Heart left ventricle (tissue), 16 donors: ENCODE measurements at regions not wholly inside any gene's neighbourhood (a gene's known extent, or its start where the extent isn't known, plus 50 kb on each side); places are given as distances from the start of the nearest gene placed in this dataset.

Source experiments
- ATAC-seq, 4 donors: fragments of 200-7000 bp; cut with Tn5 transposase; one replicate each; pipeline ENCODE4 v1.9.1; 2020 to 2022; ENCODE audit warnings: moderate library complexity in 4 of 4, mild to moderate bottlenecking in 3 of 4, moderate number of reproducible peaks in 1 of 4
- DNase-seq, 5 donors: peaks; one replicate each; pipeline ENCODE4 v3.0.0-alpha.2; 2020
- H3K27ac ChIP-seq, 12 donors: fragments of 200-600 bp; sonication (generic) in 4 of 12; one replicate each; pipeline versions ENCODE4 v1.5.0 to v1.8.0; 2016 to 2022; ENCODE audit warnings: mild to moderate bottlenecking in 2 of 12
- H3K27me3 ChIP-seq, 9 donors: fragments of 200-600 bp; sonication (generic) in 2 of 9; one replicate each; pipeline versions ENCODE4 v1.5.1 to v1.8.0; 2016 to 2022; ENCODE audit warnings: mild to moderate bottlenecking in 3 of 9
- H3K36me3 ChIP-seq, 9 donors: fragments of 200-600 bp; sonication (generic) in 2 of 9; one replicate each; pipeline versions ENCODE4 v1.5.0 to v1.8.0; 2018 to 2022; ENCODE audit warnings: mild to moderate bottlenecking in 2 of 9
- H3K4me1 ChIP-seq, 12 donors: fragments of 200-600 bp; sonication (generic) in 4 of 12; one replicate each; pipeline versions ENCODE4 v1.5.0 to v1.8.0; 2016 to 2022; ENCODE audit warnings: mild to moderate bottlenecking in 3 of 12
- H3K4me3 ChIP-seq, 12 donors: fragments of 200-600 bp; sonication (generic) in 4 of 12; one replicate each; pipeline versions ENCODE4 v1.5.0 to v1.8.0; 2017 to 2022; ENCODE audit warnings: mild to moderate bottlenecking in 9 of 12, moderate library complexity in 4 of 12
- H3K9me3 ChIP-seq, 12 donors: fragments of 200-600 bp; sonication (generic) in 4 of 12; one replicate each; pipeline versions ENCODE4 v1.5.0 to v1.8.0; 2016 to 2022; ENCODE audit warnings: mild to moderate bottlenecking in 1 of 12
- POLR2A ChIP-seq, 2 donors: fragments of 450-650 bp; IDR thresholded peaks; one replicate each; pipeline ENCODE4 v1.6.1; 2017; ENCODE audit warnings: antibody characterized with exemption in 2 of 2, mild to moderate bottlenecking in 2 of 2, moderate library complexity in 2 of 2
- whole genome bisulfite sequencing, 4 donors: extraction: QIAGEN DNeasy Blood & Tissue Kit in 2 of 4; methylation state at CpG; one replicate each; pipeline versions ENCODE4 v1.1.5 to v1.1.7; 2013 to 2018; 5-methylcytosine and 5-hydroxymethylcytosine counted together
- intact Hi-C, 10 donors: fragments of 100-400 bp; cut with DNase I; formaldehyde crosslinking; loops; one replicate each; pipeline versions ENCODE4 v1.11.1 to v1.14.2; 2022
- TF ChIP-seq, protein P1 (sequence below), 12 donors: fragments of 200-600 bp; sonication (generic) in 4 of 12; IDR thresholded peaks; one replicate each; pipeline versions ENCODE4 v1.5.0 to v1.8.0; 2018 to 2022; ENCODE audit warnings: antibody characterized with exemption in 12 of 12, mild to moderate bottlenecking in 5 of 12
- donor health status: ischemic (EF 13 %, LVEDD 7.1; RV severe dilation, severe dysfunction).
- donor health status: healthy with polysubstance abuse.
- donor health status: DM: no; HTN: yes; CAD: no.
- donor health status: DM: no; HTN: no; CAD: no.
- donor health status: ischemic (EF 25% LVEDD 6.9; RV normal size, moderate dysfunction).
- donor health status: ischemic (EF 25% LVEDD 5.7; RV mildly dilated, moderate dysfunction).
- donor health status: healthy.
- donor health status: DM: yes; HTN: yes; CAD: no.
- donor health status: ischemic (EF 35%, LVEDD 5.7; RV mildly dilated, moderate dysfunction).
- donor health status: nonischemic (EF 11% LVEDD 7.7; RV severe dilation, severe dysfunction).
- donor health status: DM: yes; HTN: yes; CAD: no.
- donor health status: PGD.
- donor health status: ischemic (EF 29% LVEDD 5.4; RV normal size, mild dysfunction).
- donor health status: nonischemic (EF 23%, LVEDD 6.1; RV moderate dilation, normal function).

- no peaks in the 10 kb centered on the region for H3K27me3 ChIP-seq
- no peaks in the 10 kb centered on the region for H3K9me3 ChIP-seq
- H3K27ac ChIP-seq: peak overlapping the region in 4 of 12 donors; percentile 25 to 71 (median 38)
- no peak overlapping the region for H3K4me3 ChIP-seq
- ATAC-seq (no peak), DNase-seq (no peak)
- 37 to 56% (median 51%) methylated on average over 1 of the region's 1 CpG for WGBS, 4 donors
- TF ChIP-seq, protein P1, sequence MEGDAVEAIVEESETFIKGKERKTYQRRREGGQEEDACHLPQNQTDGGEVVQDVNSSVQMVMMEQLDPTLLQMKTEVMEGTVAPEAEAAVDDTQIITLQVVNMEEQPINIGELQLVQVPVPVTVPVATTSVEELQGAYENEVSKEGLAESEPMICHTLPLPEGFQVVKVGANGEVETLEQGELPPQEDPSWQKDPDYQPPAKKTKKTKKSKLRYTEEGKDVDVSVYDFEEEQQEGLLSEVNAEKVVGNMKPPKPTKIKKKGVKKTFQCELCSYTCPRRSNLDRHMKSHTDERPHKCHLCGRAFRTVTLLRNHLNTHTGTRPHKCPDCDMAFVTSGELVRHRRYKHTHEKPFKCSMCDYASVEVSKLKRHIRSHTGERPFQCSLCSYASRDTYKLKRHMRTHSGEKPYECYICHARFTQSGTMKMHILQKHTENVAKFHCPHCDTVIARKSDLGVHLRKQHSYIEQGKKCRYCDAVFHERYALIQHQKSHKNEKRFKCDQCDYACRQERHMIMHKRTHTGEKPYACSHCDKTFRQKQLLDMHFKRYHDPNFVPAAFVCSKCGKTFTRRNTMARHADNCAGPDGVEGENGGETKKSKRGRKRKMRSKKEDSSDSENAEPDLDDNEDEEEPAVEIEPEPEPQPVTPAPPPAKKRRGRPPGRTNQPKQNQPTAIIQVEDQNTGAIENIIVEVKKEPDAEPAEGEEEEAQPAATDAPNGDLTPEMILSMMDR (IDR thresholded peaks at IDR 0.05): no peak
- no peak for TF ChIP-seq POLR2A (IDR thresholded peaks at IDR 0.05)
- intact Hi-C loops: no loop called here
- no peaks in the 10 kb centered on the region for H3K36me3 ChIP-seq
- H3K4me1 ChIP-seq: peaks cover 0 to 19% (median 0%) of the 10 kb centered on the region in 12 donors
These were observed 191.1 kb upstream of the CCN2 start for GRCh38 chr6:132142308-132142707.

- TF ChIP-seq POLR2A (IDR thresholded peaks at IDR 0.05): no peak
- TF ChIP-seq, protein P1 (IDR thresholded peaks at IDR 0.05): no peak
- no peak overlapping the region for H3K4me3 ChIP-seq
- WGBS, 4 donors: 89 to 96% (median 95%) methylated on average over 3 of the region's 3 CpGs
- no peaks in the 10 kb centered on the region for H3K27me3 ChIP-seq
- ATAC-seq (no peak), DNase-seq (no peak)
- peaks cover 0 to 11% (median 0%) of the 10 kb centered on the region in 12 donors for H3K4me1 ChIP-seq
- H3K9me3 ChIP-seq: no peaks in the 10 kb centered on the region
- no peaks in the 10 kb centered on the region for H3K36me3 ChIP-seq
- intact Hi-C loops: no loop called here
- no peak overlapping the region for H3K27ac ChIP-seq
These were observed 189.0 kb upstream of the CCN2 start for GRCh38 chr6:132140189-132140588.

DNA sequence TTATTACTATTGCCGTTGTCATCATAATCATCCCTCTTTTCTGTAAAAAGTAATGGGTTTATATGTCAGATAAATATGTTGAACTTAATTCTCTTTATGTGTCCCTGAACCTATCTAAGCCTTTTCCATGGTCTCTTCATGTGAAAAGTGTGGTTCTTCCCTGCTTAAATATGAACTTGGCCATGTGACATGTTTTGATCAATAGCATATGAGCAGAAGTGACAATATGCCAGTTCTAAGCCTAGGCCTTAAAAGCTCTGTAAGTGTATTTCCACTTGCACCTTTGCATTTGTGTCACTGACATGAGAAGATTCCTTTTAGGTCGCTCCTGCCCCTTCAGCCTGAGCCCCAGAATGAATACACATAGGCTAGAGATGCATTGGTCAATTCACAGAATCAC is 188.4 kb upstream of the CCN2 start:
- no peak for ATAC-seq

DNA sequence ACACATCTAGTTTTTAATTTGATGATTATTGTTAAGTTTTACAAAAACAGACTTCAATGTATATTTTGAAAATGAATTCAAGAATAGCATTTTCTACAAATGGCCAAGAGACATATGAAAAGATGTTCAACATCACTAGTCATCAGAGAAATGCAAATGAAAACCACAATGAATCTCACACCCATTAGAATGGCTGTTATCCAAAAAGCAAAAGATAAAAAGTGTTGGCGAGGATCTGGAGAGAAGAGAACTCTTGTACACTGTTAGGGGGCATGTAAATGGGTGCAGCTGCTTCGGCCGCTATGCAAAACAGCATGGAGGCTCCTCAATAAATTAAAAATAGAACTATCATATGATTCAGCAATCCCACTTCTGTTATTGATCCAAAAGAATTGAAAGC is 185.8 kb upstream of the CCN2 start:
- ATAC-seq (no peak), DNase-seq (no peak)
- Histone ChIP-seq H3K4me1 (peaks cover 0 to 27% (median 20%) of the 10 kb centered on the region in 12 donors), H3K4me3 (no peak overlapping the region), H3K27ac (no peak overlapping the region), H3K36me3 (no peaks in the 10 kb centered on the region), H3K9me3 (no peaks in the 10 kb centered on the region), H3K27me3 (no peaks in the 10 kb centered on the region)
- TF ChIP-seq, protein P1 (IDR thresholded peaks at IDR 0.05): no peak
- TF ChIP-seq POLR2A (IDR thresholded peaks at IDR 0.05): no peak
- WGBS, 4 donors: 70 to 84% (median 73%) methylated on average over 3 of the region's 3 CpGs
- intact Hi-C loops: loop anchor here in 2 of 10 donors (10.0 kb wide), 2 partner anchors 112 to 182 kb away; partner anchors contain the start of gene CCN2 (in 1 of the 2)

More for the DNA sequence above, 188.4 kb upstream of the CCN2 start:
- no peak overlapping the region for H3K27ac ChIP-seq
- no peaks in the 10 kb centered on the region for H3K36me3 ChIP-seq
- peaks cover 0 to 11% (median 0%) of the 10 kb centered on the region in 12 donors for H3K4me1 ChIP-seq
- 87 to 97% (median 93%) methylated on average over 2 of the region's 2 CpGs for WGBS, 4 donors
- no peaks in the 10 kb centered on the region for H3K9me3 ChIP-seq
- TF ChIP-seq, protein P1 (IDR thresholded peaks at IDR 0.05): no peak
- TF ChIP-seq POLR2A (IDR thresholded peaks at IDR 0.05): no peak
- no peak overlapping the region for H3K4me3 ChIP-seq
- intact Hi-C loops: loop anchor here in 2 of 10 donors (10.0 kb wide), 2 partner anchors 115 to 185 kb away; partner anchors contain the start of gene CCN2 (in 1 of the 2)
- H3K27me3 ChIP-seq: no peaks in the 10 kb centered on the region
- DNase-seq: no peak
